SH-SY5Y (cell line): ENCODE measurements at regions not wholly inside any gene's neighbourhood (a gene's known extent, or its start where the extent isn't known, plus 50 kb on each side); places are given as distances from the start of the nearest gene placed in this dataset.

Experiments used
- GATA2 ChIP-seq: IDR thresholded peaks from 2 replicates; pipeline ENCODE4 v1.6.1; 2011; ENCODE audit warnings: mild to moderate bottlenecking, low read depth, low read length
- GATA3 ChIP-seq: IDR thresholded peaks from 2 replicates; pipeline ENCODE4 v1.6.1; 2011; ENCODE audit warnings: low read depth, mild to moderate bottlenecking, low read length, moderate library complexity

GRCh38 chrX:38970074-38970473, 168.8 kb downstream of the MID1IP1 start:
- no peak for TF ChIP-seq GATA2
- no peak for TF ChIP-seq GATA3
